Transverse colon (tissue), 4 donors: ENCODE measurements at regions not wholly inside any gene's neighbourhood (a gene's known extent, or its start where the extent isn't known, plus 50 kb on each side); places are given as distances from the start of the nearest gene placed in this dataset.

Experiments
- CTCF ChIP-seq, 5 experiments: fragments of 200-600 bp in 3 of 5; fragments of 450-650 bp in 2 of 5; sonication (generic) in 3 of 5; IDR thresholded peaks; 1 replicate in 2 of 5; 2 replicates in 3 of 5; pipeline ENCODE4 v1.5.1; 2016 to 2017; ENCODE audit warnings: antibody characterized with exemption in 5 of 5, inconsistent platforms in 3 of 5, mild to moderate bottlenecking in 2 of 5, moderate library complexity in 1 of 5
- EP300 ChIP-seq: sonication (generic); formaldehyde crosslinking; IDR thresholded peaks from one replicate; pipeline ENCODE4 v1.6.1; 2017; ENCODE audit warnings: antibody characterized with exemption, low read depth
- POLR2AphosphoS5 ChIP-seq, 3 donors: sonication (generic); formaldehyde crosslinking; IDR thresholded peaks; one replicate each; pipeline ENCODE4 v1.6.1; 2016; ENCODE audit warnings: antibody characterized with exemption in 3 of 3

- TF ChIP-seq CTCF (IDR thresholded peaks at IDR 0.05) (no peak), POLR2AphosphoS5 (IDR thresholded peaks at IDR 0.05) (no peak), EP300 (no peak)
Observed at GRCh38 chr18:29626094-29626493, 1416.4 kb downstream of the DSC3 start.
